ENCODE measurements at regions not wholly inside any gene's neighbourhood (a gene's known extent, or its start where the extent isn't known, plus 50 kb on each side); places are given as distances from the start of the nearest gene placed in this dataset.

DNA sequence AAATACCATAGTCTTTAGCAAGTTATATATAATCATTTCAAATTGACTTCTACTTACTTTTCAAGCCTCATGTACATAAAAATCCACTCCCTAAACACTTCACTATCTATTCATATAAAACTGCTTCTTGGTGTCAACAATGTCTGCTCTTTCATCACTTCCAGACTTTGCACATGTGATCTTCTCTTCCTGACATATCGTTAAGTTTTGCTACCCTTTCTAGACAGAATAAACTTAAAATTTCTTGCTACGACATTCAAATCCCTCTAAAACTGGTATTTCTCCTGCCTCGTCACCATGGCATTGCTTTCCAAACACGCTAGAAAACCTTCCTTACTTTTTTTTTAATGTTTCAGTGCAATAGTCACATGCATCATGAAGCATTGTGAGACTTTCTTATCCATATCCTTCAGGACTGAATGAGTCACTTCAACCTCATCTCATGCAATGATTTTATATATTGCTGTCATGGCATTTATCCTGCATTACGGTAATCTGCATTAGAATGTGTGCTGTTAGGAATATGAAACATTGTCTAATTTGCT is 122.8 kb downstream of the GMNC start (continued):
- TF ChIP-seq, protein P1, sequence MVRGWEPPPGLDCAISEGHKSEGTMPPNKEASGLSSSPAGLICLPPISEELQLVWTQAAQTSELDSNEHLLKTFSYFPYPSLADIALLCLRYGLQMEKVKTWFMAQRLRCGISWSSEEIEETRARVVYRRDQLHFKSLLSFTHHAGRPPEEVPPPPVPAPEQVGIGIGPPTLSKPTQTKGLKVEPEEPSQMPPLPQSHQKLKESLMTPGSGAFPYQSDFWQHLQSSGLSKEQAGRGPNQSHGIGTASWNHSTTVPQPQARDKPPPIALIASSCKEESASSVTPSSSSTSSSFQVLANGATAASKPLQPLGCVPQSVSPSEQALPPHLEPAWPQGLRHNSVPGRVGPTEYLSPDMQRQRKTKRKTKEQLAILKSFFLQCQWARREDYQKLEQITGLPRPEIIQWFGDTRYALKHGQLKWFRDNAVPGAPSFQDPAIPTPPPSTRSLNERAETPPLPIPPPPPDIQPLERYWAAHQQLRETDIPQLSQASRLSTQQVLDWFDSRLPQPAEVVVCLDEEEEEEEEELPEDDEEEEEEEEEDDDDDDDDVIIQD (CRISPR knock-in tag; IDR thresholded peaks at IDR 0.05; ENCODE audit: low read depth), result no peak
- TF ChIP-seq, protein P2, sequence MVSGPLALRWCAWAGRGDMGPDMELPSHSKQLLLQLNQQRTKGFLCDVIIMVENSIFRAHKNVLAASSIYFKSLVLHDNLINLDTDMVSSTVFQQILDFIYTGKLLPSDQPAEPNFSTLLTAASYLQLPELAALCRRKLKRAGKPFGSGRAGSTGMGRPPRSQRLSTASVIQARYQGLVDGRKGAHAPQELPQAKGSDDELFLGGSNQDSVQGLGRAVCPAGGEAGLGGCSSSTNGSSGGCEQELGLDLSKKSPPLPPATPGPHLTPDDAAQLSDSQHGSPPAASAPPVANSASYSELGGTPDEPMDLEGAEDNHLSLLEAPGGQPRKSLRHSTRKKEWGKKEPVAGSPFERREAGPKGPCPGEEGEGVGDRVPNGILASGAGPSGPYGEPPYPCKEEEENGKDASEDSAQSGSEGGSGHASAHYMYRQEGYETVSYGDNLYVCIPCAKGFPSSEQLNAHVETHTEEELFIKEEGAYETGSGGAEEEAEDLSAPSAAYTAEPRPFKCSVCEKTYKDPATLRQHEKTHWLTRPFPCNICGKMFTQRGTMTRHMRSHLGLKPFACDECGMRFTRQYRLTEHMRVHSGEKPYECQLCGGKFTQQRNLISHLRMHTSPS (CRISPR knock-in tag; IDR thresholded peaks at IDR 0.05; ENCODE audit: low read depth), result no peak
- no peak for TF ChIP-seq PCBP1 (IDR thresholded peaks at IDR 0.05; ENCODE audit: borderline replicate concordance, low read depth, low read length)
- TF ChIP-seq, protein P3, sequence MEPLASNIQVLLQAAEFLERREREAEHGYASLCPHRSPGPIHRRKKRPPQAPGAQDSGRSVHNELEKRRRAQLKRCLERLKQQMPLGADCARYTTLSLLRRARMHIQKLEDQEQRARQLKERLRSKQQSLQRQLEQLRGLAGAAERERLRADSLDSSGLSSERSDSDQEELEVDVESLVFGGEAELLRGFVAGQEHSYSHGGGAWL (CRISPR knock-in tag; IDR thresholded peaks at IDR 0.05), result no peak
- TF ChIP-seq PLRG1 (conservative IDR thresholded peaks at IDR 0.05), result no peak

DNA sequence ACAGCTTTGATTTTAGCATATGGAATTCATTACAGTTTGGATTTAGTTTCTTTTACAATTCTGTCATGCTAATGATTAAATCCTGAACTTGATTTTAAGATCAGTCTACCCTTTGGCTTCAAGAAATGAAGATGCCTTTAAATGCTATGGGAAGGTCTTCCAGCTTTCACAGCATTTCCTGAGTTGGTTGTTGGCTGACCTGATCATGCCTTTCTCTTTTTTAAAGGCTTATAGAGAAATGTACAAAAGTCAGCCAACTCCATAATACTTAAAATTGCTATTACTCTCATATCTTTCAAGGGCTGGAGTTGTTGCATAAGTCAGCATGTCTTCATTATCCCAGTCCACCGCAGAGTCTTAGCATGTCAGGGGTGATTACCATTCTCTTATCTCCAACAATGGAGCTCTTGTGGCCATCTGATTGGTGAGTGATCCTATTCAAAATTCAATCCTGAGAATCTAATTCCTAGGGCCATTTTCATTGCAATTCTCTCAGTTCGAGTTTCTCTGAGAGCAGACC is 123.8 kb downstream of the GMNC start:
- Histone ChIP-seq H3K4me3 (replicated peaks in 1 of 3; ENCODE audit: insufficient read depth in 1 of 3, low read depth in 2 of 3, low read length in 3 of 3) (no peak overlapping the region), H3K9ac (ENCODE audit: insufficient read depth, low read depth, low read length) (no peak overlapping the region), H3K9me3 (ENCODE audit: low read length) (no peaks in the 10 kb centered on the region), H3K27ac (ENCODE audit: extremely low read length, insufficient read depth, low read length) (no peak overlapping the region), H3K27me3 (ENCODE audit: control insufficient read depth in 1 of 2, insufficient read depth in 2 of 2, low read length in 2 of 2) (no peaks in the 10 kb centered on the region), H3K79me2 (ENCODE audit: insufficient read depth, low read length) (no peaks in the 10 kb centered on the region), H3K4me2 (ENCODE audit: low read depth, low read length) (no peak overlapping the region), H2AFZ (ENCODE audit: low read length) (no peak overlapping the region), H3K4me1 (ENCODE audit: insufficient read depth, low read length) (no peaks in the 10 kb centered on the region), H3K36me3 (replicated peaks in 1 of 2; ENCODE audit: control insufficient read depth in 1 of 2, insufficient read depth in 2 of 2, low read length in 2 of 2) (no peaks in the 10 kb centered on the region), H4K20me1 (ENCODE audit: insufficient read depth, low read length) (no peaks in the 10 kb centered on the region)
- no TSS peak for BruUV-seq (replicated peaks)
- in situ Hi-C loops (cut with HindIII; ENCODE audit: extremely low pct_ligation_motif_present, low pct_unique_long_range_greater_than_20kb) (no loop called here), intact Hi-C loops (cut with micrococcal nuclease; ENCODE audit: unreplicated experiment) (no loop called here)
- WGBS (ENCODE audit: low lambda C conversion rate), result 8% methylated on average over 2 of the region's 2 CpGs
- ATAC-seq, result no peak
- FAIRE-seq, result no peak
- CTCF ChIA-PET (ENCODE audit: low intra/inter-chr PET ratio, low total read pairs), result no interaction called here
- POLR2A ChIA-PET, result no interaction called here
- DNase-seq (ENCODE audit: low spot score), result no peak
- TF ChIP-seq TCF12 (IDR thresholded peaks at IDR 0.05), result no peak
- no peak for TF ChIP-seq TCF12 (CRISPR knock-in tag; IDR thresholded peaks at IDR 0.05)
- TF ChIP-seq FOXC1 (CRISPR knock-in tag; IDR thresholded peaks at IDR 0.05; ENCODE audit: borderline replicate concordance), result no peak
- TF ChIP-seq PRMT3 (CRISPR knock-in tag; IDR thresholded peaks at IDR 0.05; ENCODE audit: borderline replicate concordance, low read depth), result no peak
- no peak for TF ChIP-seq MXD4 (CRISPR knock-in tag; IDR thresholded peaks at IDR 0.05)
- TF ChIP-seq REXO4 (CRISPR knock-in tag; IDR thresholded peaks at IDR 0.05; ENCODE audit: borderline replicate concordance), result no peak
- TF ChIP-seq ZNF768 (CRISPR knock-in tag; IDR thresholded peaks at IDR 0.05), result no peak
- no peak for TF ChIP-seq ESRRA (CRISPR knock-in tag; IDR thresholded peaks at IDR 0.05; ENCODE audit: low read depth)
- TF ChIP-seq ATF4 (CRISPR knock-in tag; IDR thresholded peaks at IDR 0.05), result no peak
- TF ChIP-seq, protein P4, sequence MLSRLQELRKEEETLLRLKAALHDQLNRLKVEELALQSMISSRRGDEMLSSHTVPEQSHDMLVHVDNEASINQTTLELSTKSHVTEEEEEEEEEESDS (CRISPR knock-in tag; IDR thresholded peaks at IDR 0.05; ENCODE audit: borderline replicate concordance), result no peak
- TF ChIP-seq ZSCAN29 (CRISPR knock-in tag; conservative IDR thresholded peaks at IDR 0.05), result no peak
- no peak for TF ChIP-seq CENPX (CRISPR knock-in tag; IDR thresholded peaks at IDR 0.05)
- TF ChIP-seq, protein P5, sequence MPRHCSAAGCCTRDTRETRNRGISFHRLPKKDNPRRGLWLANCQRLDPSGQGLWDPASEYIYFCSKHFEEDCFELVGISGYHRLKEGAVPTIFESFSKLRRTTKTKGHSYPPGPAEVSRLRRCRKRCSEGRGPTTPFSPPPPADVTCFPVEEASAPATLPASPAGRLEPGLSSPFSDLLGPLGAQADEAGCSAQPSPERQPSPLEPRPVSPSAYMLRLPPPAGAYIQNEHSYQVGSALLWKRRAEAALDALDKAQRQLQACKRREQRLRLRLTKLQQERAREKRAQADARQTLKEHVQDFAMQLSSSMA (CRISPR knock-in tag; IDR thresholded peaks at IDR 0.05), result no peak

Measured in HepG2 (cell line).